Inferior parietal cortex (tissue), 1 donor: ENCODE measurements at regions not wholly inside any gene's neighbourhood (a gene's known extent, or its start where the extent isn't known, plus 50 kb on each side); places are given as distances from the start of the nearest gene placed in this dataset.
"Not testable (repeated sequence)": the region's sequence is repeated elsewhere in the genome, so short reads cannot be mapped to it uniquely, and the experiment has no call there.

Experiments
- DNase-seq: peaks from one replicate; pipeline ENCODE4 v3.0.0-alpha.2; 2016; ENCODE audit errors: extremely low spot score

GRCh38 chr6:26260725-26261490 is 104.1 kb upstream of the BTN3A2 start:
- no peak for DNase-seq

GRCh38 chr6:26264547-26264946 is 100.5 kb upstream of the BTN3A2 start:
- no peak for DNase-seq

- no peak for DNase-seq
Measured at GRCh38 chr6:26267083-26267589, 97.9 kb upstream of the BTN3A2 start.

GRCh38 chr6:26268659-26269402 is 96.2 kb upstream of the BTN3A2 start:
- DNase-seq: no peak

GRCh38 chr6:26269531-26270485 is 95.2 kb upstream of the BTN3A2 start:
- no peak for DNase-seq

- no peak for DNase-seq
Measured at GRCh38 chr6:26270486-26270861, 94.5 kb upstream of the BTN3A2 start.

GRCh38 chr6:26270903-26271667 is 93.9 kb upstream of the BTN3A2 start:
- DNase-seq: peak; percentile 64

- no peak for DNase-seq
Measured at GRCh38 chr6:26271668-26272024, 93.4 kb upstream of the BTN3A2 start.

GRCh38 chr6:26272171-26272637 is 92.8 kb upstream of the BTN3A2 start:
- no peak for DNase-seq

- DNase-seq: no peak
Measured at GRCh38 chr6:26273673-26274588, 91.1 kb upstream of the BTN3A2 start.

GRCh38 chr6:26275663-26276062 is 89.3 kb upstream of the BTN3A2 start:
- no peak for DNase-seq

GRCh38 chr6:26276841-26277648 is 88.0 kb upstream of the BTN3A2 start:
- no peak for DNase-seq

GRCh38 chr6:26278536-26278935 is 86.5 kb upstream of the BTN3A2 start:
- no peak for DNase-seq

- DNase-seq: not testable (repeated sequence)
Measured at GRCh38 chr6:26279371-26279770, 85.6 kb upstream of the BTN3A2 start.

GRCh38 chr6:26280407-26280806 is 84.6 kb upstream of the BTN3A2 start:
- DNase-seq: no peak

- DNase-seq: no peak
Measured at GRCh38 chr6:26284537-26285142, 80.4 kb upstream of the BTN3A2 start.

- DNase-seq: peak; percentile 98
Measured at GRCh38 chr6:26285143-26286134, 79.6 kb upstream of the BTN3A2 start.
